ENCODE measurements at regions not wholly inside any gene's neighbourhood (a gene's known extent, or its start where the extent isn't known, plus 50 kb on each side); places are given as distances from the start of the nearest gene placed in this dataset.

DNA sequence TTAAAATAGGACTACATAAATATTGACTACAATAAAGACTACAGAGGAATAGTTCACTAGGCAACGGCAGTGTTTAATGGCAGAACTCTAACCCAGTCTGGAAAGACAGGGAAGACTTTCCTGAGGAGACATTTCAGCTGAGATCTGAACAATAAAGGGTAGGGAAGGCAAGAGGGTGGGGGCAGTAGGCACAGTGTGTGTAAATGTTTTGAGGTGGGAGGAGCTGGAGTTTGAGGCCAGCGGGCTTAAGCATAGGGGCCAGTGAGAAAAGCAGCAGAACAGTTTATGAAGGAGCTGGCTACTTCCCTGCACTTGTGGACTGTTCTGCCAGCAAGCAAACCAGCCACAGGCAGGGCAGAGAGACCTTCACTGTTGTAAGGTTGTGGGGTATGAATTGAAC lies 76.6 kb upstream of the UGP2 start:
- TF ChIP-seq CREB1 (IDR thresholded peaks at IDR 0.05; ENCODE audit: low read depth): no peak
- TF ChIP-seq YY1 (IDR thresholded peaks at IDR 0.05; ENCODE audit: low read depth): no peak
- no peak for TF ChIP-seq EP300 (IDR thresholded peaks at IDR 0.05; ENCODE audit: borderline replicate concordance)
- TF ChIP-seq RAD21 (IDR thresholded peaks at IDR 0.05; ENCODE audit: low read depth): no peak
- TF ChIP-seq MAX (IDR thresholded peaks at IDR 0.05): no peak
- TF ChIP-seq EGR1 (IDR thresholded peaks at IDR 0.05): no peak
- no peak for TF ChIP-seq TAF1 (IDR thresholded peaks at IDR 0.05; ENCODE audit: low read depth)

All from Ishikawa (cell line).